NCI-H2227 (cell line): ENCODE measurements at regions not wholly inside any gene's neighbourhood (a gene's known extent, or its start where the extent isn't known, plus 50 kb on each side); places are given as distances from the start of the nearest gene placed in this dataset.

Source experiments
- DNase-seq: peaks from one replicate; lab custom pipeline; 2025; ENCODE audit not compliant: unreplicated experiment; lab: John Stamatoyannopoulos, UW

GRCh38 chr9:82538634-82539033, 524.3 kb downstream of the RASEF start:
- no peak for DNase-seq

GRCh38 chr9:82539146-82539545, 523.8 kb downstream of the RASEF start:
- no peak for DNase-seq

GRCh38 chr9:82539856-82540579, 522.9 kb downstream of the RASEF start:
- no peak for DNase-seq

- no peak for DNase-seq
Observed at GRCh38 chr9:82543726-82544125, 519.2 kb downstream of the RASEF start.

- no peak for DNase-seq
Observed at GRCh38 chr9:82546136-82546535, 516.8 kb downstream of the RASEF start.

GRCh38 chr9:82547995-82548394, 514.9 kb downstream of the RASEF start:
- DNase-seq = no peak

GRCh38 chr9:82549174-82549821, 513.6 kb downstream of the RASEF start:
- no peak for DNase-seq

GRCh38 chr9:82552784-82553183, 510.2 kb downstream of the RASEF start:
- no peak for DNase-seq

- DNase-seq = no peak
Observed at GRCh38 chr9:82553654-82554366, 509.1 kb downstream of the RASEF start.

GRCh38 chr9:82554381-82554780, 508.6 kb downstream of the RASEF start:
- no peak for DNase-seq

- no peak for DNase-seq
Observed at GRCh38 chr9:82555031-82555430, 507.9 kb downstream of the RASEF start.

GRCh38 chr9:82555431-82556051, 507.4 kb downstream of the RASEF start:
- peak; percentile 70 for DNase-seq

GRCh38 chr9:82558346-82558745, 504.6 kb downstream of the RASEF start:
- DNase-seq = no peak

GRCh38 chr9:82558855-82559630, 503.9 kb downstream of the RASEF start:
- no peak for DNase-seq

GRCh38 chr9:82560036-82560435, 502.9 kb downstream of the RASEF start:
- DNase-seq = no peak

- DNase-seq = no peak
Observed at GRCh38 chr9:82560457-82560904, 502.5 kb downstream of the RASEF start.

GRCh38 chr9:82563094-82563493, 499.8 kb downstream of the RASEF start:
- DNase-seq = no peak

- DNase-seq = no peak
Observed at GRCh38 chr9:82563841-82564240, 499.1 kb downstream of the RASEF start.

GRCh38 chr9:82565188-82565969, 497.6 kb downstream of the RASEF start:
- DNase-seq = no peak

- DNase-seq = no peak
Observed at GRCh38 chr9:82567953-82568352, 495.0 kb downstream of the RASEF start.
